Right hindlimb (tissue), 1 donor: ENCODE measurements at regions not wholly inside any gene's neighbourhood (a gene's known extent, or its start where the extent isn't known, plus 50 kb on each side); places are given as distances from the start of the nearest gene placed in this dataset.

Source experiments
- DNase-seq: peaks from one replicate; pipeline ENCODE4 v3.0.0-alpha.2; 2018

- DNase-seq, result no peak
Measured at GRCh38 chr2:123961576-123961975, 63.5 kb upstream of the CNTNAP5 start.

- DNase-seq, result no peak
Measured at GRCh38 chr2:123971564-123972318, 53.3 kb upstream of the CNTNAP5 start.
